ENCODE measurements at regions not wholly inside any gene's neighbourhood (a gene's known extent, or its start where the extent isn't known, plus 50 kb on each side); places are given as distances from the start of the nearest gene placed in this dataset.

DNA sequence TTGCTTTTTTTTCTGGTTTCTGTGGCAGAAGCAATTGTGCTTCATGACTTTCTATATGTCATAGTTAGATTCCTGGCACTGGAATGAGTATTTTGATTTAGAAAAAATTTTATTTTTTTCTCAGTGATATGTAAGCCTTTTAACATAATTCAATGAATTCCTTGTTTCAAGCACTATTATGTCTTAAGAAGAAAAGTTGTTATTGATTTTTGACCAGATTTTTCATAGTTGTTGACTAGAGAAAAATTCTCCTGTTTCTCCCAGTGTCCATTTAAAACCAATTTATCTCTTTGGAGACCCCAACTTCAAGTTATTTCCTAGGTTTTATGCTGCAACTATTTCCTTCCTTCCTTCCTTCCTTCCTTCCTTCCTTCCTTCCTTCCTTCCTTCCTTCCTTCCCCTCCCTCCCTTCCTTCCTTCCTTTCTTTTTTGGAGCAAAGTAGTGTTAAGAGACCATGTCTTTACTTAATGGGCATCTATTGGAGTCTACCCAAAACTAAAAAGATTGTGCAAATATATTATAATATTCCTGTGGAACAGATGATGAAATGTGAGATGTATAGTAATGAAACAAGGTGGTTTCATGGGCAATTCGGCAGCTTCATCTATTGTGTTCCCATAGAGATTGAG lies 346.9 kb downstream of the RNF144B start:
- TF ChIP-seq, protein P1, sequence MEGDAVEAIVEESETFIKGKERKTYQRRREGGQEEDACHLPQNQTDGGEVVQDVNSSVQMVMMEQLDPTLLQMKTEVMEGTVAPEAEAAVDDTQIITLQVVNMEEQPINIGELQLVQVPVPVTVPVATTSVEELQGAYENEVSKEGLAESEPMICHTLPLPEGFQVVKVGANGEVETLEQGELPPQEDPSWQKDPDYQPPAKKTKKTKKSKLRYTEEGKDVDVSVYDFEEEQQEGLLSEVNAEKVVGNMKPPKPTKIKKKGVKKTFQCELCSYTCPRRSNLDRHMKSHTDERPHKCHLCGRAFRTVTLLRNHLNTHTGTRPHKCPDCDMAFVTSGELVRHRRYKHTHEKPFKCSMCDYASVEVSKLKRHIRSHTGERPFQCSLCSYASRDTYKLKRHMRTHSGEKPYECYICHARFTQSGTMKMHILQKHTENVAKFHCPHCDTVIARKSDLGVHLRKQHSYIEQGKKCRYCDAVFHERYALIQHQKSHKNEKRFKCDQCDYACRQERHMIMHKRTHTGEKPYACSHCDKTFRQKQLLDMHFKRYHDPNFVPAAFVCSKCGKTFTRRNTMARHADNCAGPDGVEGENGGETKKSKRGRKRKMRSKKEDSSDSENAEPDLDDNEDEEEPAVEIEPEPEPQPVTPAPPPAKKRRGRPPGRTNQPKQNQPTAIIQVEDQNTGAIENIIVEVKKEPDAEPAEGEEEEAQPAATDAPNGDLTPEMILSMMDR (IDR thresholded peaks at IDR 0.05) = no peak
- Histone ChIP-seq H3K9me3 (no peaks in the 10 kb centered on the region), H3K4me3 (no peak overlapping the region), H3K4me1 (ENCODE audit: low read depth) (no peaks in the 10 kb centered on the region), H3K36me3 (ENCODE audit: low read depth) (no peaks in the 10 kb centered on the region)
- DNase-seq = no peak
- no peak for ATAC-seq
- intact Hi-C loops (cut with DNase I, micrococcal nuclease) = no loop called here

DNA sequence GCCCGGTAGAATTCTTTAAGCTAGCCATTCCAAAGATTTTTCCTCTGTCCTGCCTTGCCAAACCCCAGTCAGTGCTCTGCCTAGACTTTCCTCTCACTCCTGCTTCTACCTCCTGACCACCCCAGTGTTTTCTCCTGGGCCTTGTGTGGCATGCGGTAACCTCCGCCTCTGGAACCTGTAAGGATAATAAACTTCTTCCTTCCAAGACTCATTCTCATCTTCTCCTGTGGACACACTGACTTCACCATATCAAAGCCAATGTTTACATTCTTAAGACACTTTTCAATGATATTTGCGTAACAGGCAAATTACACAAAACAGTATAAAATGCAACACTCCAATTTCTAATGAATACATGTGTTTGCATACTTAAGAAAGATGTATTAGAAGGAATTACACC lies 354.6 kb downstream of the RNF144B start:
- Histone ChIP-seq H3K4me3 (no peak overlapping the region), H3K4me1 (ENCODE audit: low read depth) (no peaks in the 10 kb centered on the region), H3K9me3 (no peaks in the 10 kb centered on the region), H3K36me3 (ENCODE audit: low read depth) (no peaks in the 10 kb centered on the region)
- intact Hi-C loops (cut with DNase I, micrococcal nuclease) = no loop called here
- ATAC-seq = no peak
- DNase-seq = no peak
- TF ChIP-seq, protein P1 (IDR thresholded peaks at IDR 0.05) = no peak

DNA sequence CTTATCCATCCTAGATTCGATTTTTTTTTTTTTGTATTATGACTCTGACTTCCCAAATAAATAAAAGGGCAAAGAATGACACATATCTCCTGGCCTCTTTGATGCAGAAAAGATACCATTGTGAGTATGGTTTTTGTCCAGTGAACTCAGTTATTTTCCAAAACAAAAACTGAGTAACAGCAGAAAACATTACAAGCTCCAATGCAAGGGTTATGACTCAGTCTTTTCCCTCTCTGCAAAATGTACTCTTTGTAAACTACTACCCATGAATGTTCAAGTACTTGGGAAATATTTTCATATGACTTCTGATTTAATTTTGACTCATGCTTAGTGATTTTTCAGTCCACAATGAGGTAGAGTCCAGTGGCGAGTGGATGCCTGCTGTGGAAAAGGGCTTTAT lies 355.3 kb downstream of the RNF144B start:
- H3K4me3 ChIP-seq = no peak overlapping the region
- ATAC-seq (no peak), DNase-seq (no peak)
- TF ChIP-seq, protein P1 (IDR thresholded peaks at IDR 0.05) = no peak
- H3K36me3 ChIP-seq (ENCODE audit: low read depth) = no peaks in the 10 kb centered on the region
- H3K4me1 ChIP-seq (ENCODE audit: low read depth) = no peaks in the 10 kb centered on the region
- intact Hi-C loops (cut with DNase I, micrococcal nuclease) = no loop called here
- H3K9me3 ChIP-seq = no peaks in the 10 kb centered on the region

DNA sequence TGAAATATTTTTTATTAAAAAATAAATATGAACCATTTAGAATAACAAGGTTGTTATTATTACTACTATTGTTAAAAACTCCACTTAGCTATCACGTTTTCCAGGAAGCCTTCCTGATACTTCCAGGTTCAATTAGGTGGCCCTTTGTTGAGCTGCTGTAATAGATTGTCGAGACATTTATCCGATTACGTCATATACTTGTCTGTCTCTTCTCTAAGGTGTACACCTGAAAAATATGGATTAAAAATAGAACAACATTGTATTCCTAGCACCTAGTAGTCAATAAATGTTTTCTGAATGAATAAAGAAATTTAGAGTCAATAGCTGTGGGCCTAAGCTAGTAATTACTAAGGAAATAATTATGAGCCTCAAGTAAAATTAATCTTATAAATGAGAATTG lies 359.6 kb downstream of the RNF144B start:
- ATAC-seq = no peak
- Histone ChIP-seq H3K36me3 (ENCODE audit: low read depth) (no peaks in the 10 kb centered on the region), H3K4me3 (no peak overlapping the region), H3K9me3 (no peaks in the 10 kb centered on the region), H3K4me1 (ENCODE audit: low read depth) (no peaks in the 10 kb centered on the region)
- TF ChIP-seq, protein P1 (IDR thresholded peaks at IDR 0.05) = no peak
- no peak for DNase-seq
- intact Hi-C loops (cut with DNase I, micrococcal nuclease) = no loop called here

DNA sequence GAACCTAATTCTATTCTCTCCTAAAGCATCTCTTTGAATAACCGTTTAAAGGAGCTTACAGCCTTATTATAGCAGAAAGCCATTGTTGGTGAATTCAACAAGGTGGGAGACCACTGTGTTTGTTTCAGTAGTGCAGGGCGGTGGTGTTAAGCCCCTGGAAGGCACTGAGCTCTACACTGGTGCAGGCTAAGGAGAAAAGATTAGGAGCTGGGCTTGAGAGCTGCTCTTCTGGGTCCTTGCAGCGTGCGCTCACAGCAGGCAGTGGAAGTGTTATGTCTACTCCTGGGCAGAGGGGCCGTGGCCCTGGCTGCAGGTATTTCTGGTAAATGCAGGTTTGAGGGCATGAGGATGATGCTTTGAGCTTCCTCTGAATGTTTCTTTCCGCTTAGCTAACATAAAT lies 361.2 kb downstream of the RNF144B start:
- no peak for ATAC-seq
- intact Hi-C loops (cut with DNase I, micrococcal nuclease) = no loop called here
- TF ChIP-seq, protein P1 (IDR thresholded peaks at IDR 0.05) = no peak

More for the DNA sequence above, 361.2 kb downstream of the RNF144B start:
- no peak for DNase-seq
- Histone ChIP-seq H3K36me3 (ENCODE audit: low read depth) (no peaks in the 10 kb centered on the region), H3K9me3 (no peaks in the 10 kb centered on the region), H3K4me1 (ENCODE audit: low read depth) (no peaks in the 10 kb centered on the region), H3K4me3 (no peak overlapping the region)
